GM21723 (cell line): ENCODE measurements at regions not wholly inside any gene's neighbourhood (a gene's known extent, or its start where the extent isn't known, plus 50 kb on each side); places are given as distances from the start of the nearest gene placed in this dataset.

Source experiments
- ATAC-seq: cut with Tn5 transposase; IDR thresholded peaks from one replicate; pipeline ENCODE4 v1.9.1; 2021; ENCODE audit warnings: mild to moderate bottlenecking, moderate library complexity; ENCODE audit not compliant: unreplicated experiment

- ATAC-seq = no peak
These were observed 133.6 kb downstream of the TMEM26 start for GRCh38 chr10:61319386-61320256.

- ATAC-seq = no peak
These were observed 134.8 kb downstream of the TMEM26 start for GRCh38 chr10:61318429-61318828.

- no peak for ATAC-seq
These were observed 135.5 kb downstream of the TMEM26 start for GRCh38 chr10:61317706-61318105.

GRCh38 chr10:61316676-61317265, 136.4 kb downstream of the TMEM26 start:
- no peak for ATAC-seq

GRCh38 chr10:61314273-61314672, 138.9 kb downstream of the TMEM26 start:
- no peak for ATAC-seq

GRCh38 chr10:61313460-61313859, 139.7 kb downstream of the TMEM26 start:
- ATAC-seq = no peak

GRCh38 chr10:61304746-61305145, 148.4 kb downstream of the TMEM26 start:
- no peak for ATAC-seq

GRCh38 chr10:61302124-61302523, 151.1 kb downstream of the TMEM26 start:
- ATAC-seq = no peak

GRCh38 chr10:61301575-61301974, 151.6 kb downstream of the TMEM26 start:
- no peak for ATAC-seq

GRCh38 chr10:61299841-61300240, 153.3 kb downstream of the TMEM26 start:
- no peak for ATAC-seq

- ATAC-seq = no peak
These were observed 154.0 kb downstream of the TMEM26 start for GRCh38 chr10:61299156-61299555.

GRCh38 chr10:61298194-61298593, 155.0 kb downstream of the TMEM26 start:
- ATAC-seq = no peak

GRCh38 chr10:61296161-61296560, 157.0 kb downstream of the TMEM26 start:
- ATAC-seq = no peak

GRCh38 chr10:61294131-61294530, 159.1 kb downstream of the TMEM26 start:
- ATAC-seq = no peak

- no peak for ATAC-seq
These were observed 163.4 kb downstream of the TMEM26 start for GRCh38 chr10:61289813-61290212.

- peak; percentile 100 for ATAC-seq
These were observed 166.5 kb downstream of the TMEM26 start for GRCh38 chr10:61286686-61287085.

GRCh38 chr10:61285749-61286148, 167.4 kb downstream of the TMEM26 start:
- ATAC-seq = no peak

GRCh38 chr10:61284222-61284890, 168.8 kb downstream of the TMEM26 start:
- ATAC-seq = no peak

GRCh38 chr10:61283481-61284221, 169.5 kb downstream of the TMEM26 start:
- no peak for ATAC-seq

- ATAC-seq = no peak
These were observed 170.1 kb downstream of the TMEM26 start for GRCh38 chr10:61283066-61283465.

GRCh38 chr10:61280303-61280702, 172.9 kb downstream of the TMEM26 start:
- no peak for ATAC-seq
